ENCODE measurements at regions not wholly inside any gene's neighbourhood (a gene's known extent, or its start where the extent isn't known, plus 50 kb on each side); places are given as distances from the start of the nearest gene placed in this dataset.

DNA sequence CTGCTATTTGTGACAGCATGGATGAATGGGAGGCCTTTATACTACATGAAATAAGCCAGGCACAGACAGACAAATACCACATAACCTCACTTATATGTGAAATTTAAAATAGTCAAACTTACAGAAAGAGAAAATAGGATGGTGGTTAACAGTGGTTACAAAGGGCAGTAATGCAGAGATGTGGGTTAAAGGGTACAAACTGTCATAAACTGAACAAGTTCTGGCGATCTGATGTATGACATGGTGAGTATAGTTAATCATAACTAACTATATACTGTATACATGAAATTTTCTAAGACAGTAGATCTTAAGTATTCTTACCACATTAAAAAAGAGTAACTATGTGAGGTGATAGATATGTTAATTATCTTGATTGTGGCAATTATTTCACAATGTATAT is 558.1 kb upstream of the ZNF804A start:
- Histone ChIP-seq H3K9me3 (ENCODE audit: low read length) (no peaks in the 10 kb centered on the region), H3K9ac (ENCODE audit: low read length) (no peak overlapping the region), H4K20me1 (ENCODE audit: insufficient read depth) (no peaks in the 10 kb centered on the region), H3K27me3 (ENCODE audit: insufficient read depth, low read depth, low read length) (no peaks in the 10 kb centered on the region), H3K4me2 (ENCODE audit: low read length) (no peak overlapping the region), H3K36me3 (ENCODE audit: insufficient read depth, low read length) (no peaks in the 10 kb centered on the region), H3K27ac (ENCODE audit: low read length) (no peak overlapping the region), H3K4me3 (ENCODE audit: low read length) (no peak overlapping the region), H2AFZ (ENCODE audit: low read depth, low read length) (no peak overlapping the region), H3F3A (ENCODE audit: insufficient read depth, low read length, poor library complexity, severe bottlenecking) (no peaks in the 10 kb centered on the region), H3K79me2 (replicated peaks; ENCODE audit: insufficient read depth, low read length) (no peaks in the 10 kb centered on the region), H3K9me2 (ENCODE audit: insufficient read depth, low read length) (no peaks in the 10 kb centered on the region)
- TF ChIP-seq, protein P1, sequence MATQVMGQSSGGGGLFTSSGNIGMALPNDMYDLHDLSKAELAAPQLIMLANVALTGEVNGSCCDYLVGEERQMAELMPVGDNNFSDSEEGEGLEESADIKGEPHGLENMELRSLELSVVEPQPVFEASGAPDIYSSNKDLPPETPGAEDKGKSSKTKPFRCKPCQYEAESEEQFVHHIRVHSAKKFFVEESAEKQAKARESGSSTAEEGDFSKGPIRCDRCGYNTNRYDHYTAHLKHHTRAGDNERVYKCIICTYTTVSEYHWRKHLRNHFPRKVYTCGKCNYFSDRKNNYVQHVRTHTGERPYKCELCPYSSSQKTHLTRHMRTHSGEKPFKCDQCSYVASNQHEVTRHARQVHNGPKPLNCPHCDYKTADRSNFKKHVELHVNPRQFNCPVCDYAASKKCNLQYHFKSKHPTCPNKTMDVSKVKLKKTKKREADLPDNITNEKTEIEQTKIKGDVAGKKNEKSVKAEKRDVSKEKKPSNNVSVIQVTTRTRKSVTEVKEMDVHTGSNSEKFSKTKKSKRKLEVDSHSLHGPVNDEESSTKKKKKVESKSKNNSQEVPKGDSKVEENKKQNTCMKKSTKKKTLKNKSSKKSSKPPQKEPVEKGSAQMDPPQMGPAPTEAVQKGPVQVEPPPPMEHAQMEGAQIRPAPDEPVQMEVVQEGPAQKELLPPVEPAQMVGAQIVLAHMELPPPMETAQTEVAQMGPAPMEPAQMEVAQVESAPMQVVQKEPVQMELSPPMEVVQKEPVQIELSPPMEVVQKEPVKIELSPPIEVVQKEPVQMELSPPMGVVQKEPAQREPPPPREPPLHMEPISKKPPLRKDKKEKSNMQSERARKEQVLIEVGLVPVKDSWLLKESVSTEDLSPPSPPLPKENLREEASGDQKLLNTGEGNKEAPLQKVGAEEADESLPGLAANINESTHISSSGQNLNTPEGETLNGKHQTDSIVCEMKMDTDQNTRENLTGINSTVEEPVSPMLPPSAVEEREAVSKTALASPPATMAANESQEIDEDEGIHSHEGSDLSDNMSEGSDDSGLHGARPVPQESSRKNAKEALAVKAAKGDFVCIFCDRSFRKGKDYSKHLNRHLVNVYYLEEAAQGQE (IDR thresholded peaks at IDR 0.05; ENCODE audit: borderline replicate concordance), result no peak
- no peak for TF ChIP-seq TAF1 (IDR thresholded peaks at IDR 0.05; ENCODE audit: low read depth)
- TF ChIP-seq, protein P2, sequence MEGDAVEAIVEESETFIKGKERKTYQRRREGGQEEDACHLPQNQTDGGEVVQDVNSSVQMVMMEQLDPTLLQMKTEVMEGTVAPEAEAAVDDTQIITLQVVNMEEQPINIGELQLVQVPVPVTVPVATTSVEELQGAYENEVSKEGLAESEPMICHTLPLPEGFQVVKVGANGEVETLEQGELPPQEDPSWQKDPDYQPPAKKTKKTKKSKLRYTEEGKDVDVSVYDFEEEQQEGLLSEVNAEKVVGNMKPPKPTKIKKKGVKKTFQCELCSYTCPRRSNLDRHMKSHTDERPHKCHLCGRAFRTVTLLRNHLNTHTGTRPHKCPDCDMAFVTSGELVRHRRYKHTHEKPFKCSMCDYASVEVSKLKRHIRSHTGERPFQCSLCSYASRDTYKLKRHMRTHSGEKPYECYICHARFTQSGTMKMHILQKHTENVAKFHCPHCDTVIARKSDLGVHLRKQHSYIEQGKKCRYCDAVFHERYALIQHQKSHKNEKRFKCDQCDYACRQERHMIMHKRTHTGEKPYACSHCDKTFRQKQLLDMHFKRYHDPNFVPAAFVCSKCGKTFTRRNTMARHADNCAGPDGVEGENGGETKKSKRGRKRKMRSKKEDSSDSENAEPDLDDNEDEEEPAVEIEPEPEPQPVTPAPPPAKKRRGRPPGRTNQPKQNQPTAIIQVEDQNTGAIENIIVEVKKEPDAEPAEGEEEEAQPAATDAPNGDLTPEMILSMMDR (IDR thresholded peaks at IDR 0.05; ENCODE audit: poor library complexity, severe bottlenecking), result no peak
- no peak for TF ChIP-seq SMC3 (conservative IDR thresholded peaks at IDR 0.05; ENCODE audit: poor library complexity)
- no peak for TF ChIP-seq POLR2AphosphoS5 (IDR thresholded peaks at IDR 0.05)
- TF ChIP-seq RAD21 (conservative IDR thresholded peaks at IDR 0.05), result no peak
- TF ChIP-seq EP300 (conservative IDR thresholded peaks at IDR 0.05; ENCODE audit: poor library complexity, severe bottlenecking), result no peak
- TF ChIP-seq EZH2 (IDR thresholded peaks at IDR 0.05; ENCODE audit: borderline replicate concordance, insufficient read depth, low read length, poor library complexity, severe bottlenecking), result no peak
- no peak for TF ChIP-seq MXI1 (conservative IDR thresholded peaks at IDR 0.05; ENCODE audit: poor library complexity, severe bottlenecking)

- TF ChIP-seq SMC3 (conservative IDR thresholded peaks at IDR 0.05; ENCODE audit: poor library complexity), result no peak
- TF ChIP-seq, protein P1 (IDR thresholded peaks at IDR 0.05; ENCODE audit: borderline replicate concordance), result no peak
- no peak for TF ChIP-seq EP300 (conservative IDR thresholded peaks at IDR 0.05; ENCODE audit: poor library complexity, severe bottlenecking)
- TF ChIP-seq, protein P2 (IDR thresholded peaks at IDR 0.05; ENCODE audit: poor library complexity, severe bottlenecking), result no peak
- TF ChIP-seq TAF1 (IDR thresholded peaks at IDR 0.05; ENCODE audit: low read depth), result no peak
- no peak for TF ChIP-seq EZH2 (IDR thresholded peaks at IDR 0.05; ENCODE audit: borderline replicate concordance, insufficient read depth, low read length, poor library complexity, severe bottlenecking)
- no peak for TF ChIP-seq MXI1 (conservative IDR thresholded peaks at IDR 0.05; ENCODE audit: poor library complexity, severe bottlenecking)
- TF ChIP-seq POLR2AphosphoS5 (IDR thresholded peaks at IDR 0.05), result no peak
- no peak for TF ChIP-seq RAD21 (conservative IDR thresholded peaks at IDR 0.05)
- no peaks in the 10 kb centered on the region for H3K36me3 ChIP-seq (ENCODE audit: insufficient read depth, low read length)
- H3K27me3 ChIP-seq (ENCODE audit: insufficient read depth, low read depth, low read length), result no peaks in the 10 kb centered on the region
- no peaks in the 10 kb centered on the region for H3F3A ChIP-seq (ENCODE audit: insufficient read depth, low read length, poor library complexity, severe bottlenecking)
- H3K9me3 ChIP-seq (ENCODE audit: low read length), result no peaks in the 10 kb centered on the region
- H3K4me2 ChIP-seq (ENCODE audit: low read length), result no peak overlapping the region
- no peaks in the 10 kb centered on the region for H3K9me2 ChIP-seq (ENCODE audit: insufficient read depth, low read length)
- no peak overlapping the region for H3K27ac ChIP-seq (ENCODE audit: low read length)
- no peak overlapping the region for H3K9ac ChIP-seq (ENCODE audit: low read length)
- no peak overlapping the region for H2AFZ ChIP-seq (ENCODE audit: low read depth, low read length)
- H4K20me1 ChIP-seq (ENCODE audit: insufficient read depth), result no peaks in the 10 kb centered on the region
- no peaks in the 10 kb centered on the region for H3K79me2 ChIP-seq (replicated peaks; ENCODE audit: insufficient read depth, low read length)
- H3K4me3 ChIP-seq (ENCODE audit: low read length), result no peak overlapping the region
Observed at GRCh38 chr2:184041077-184041476, 557.3 kb upstream of the ZNF804A start.
